ENCODE measurements at regions not wholly inside any gene's neighbourhood (a gene's known extent, or its start where the extent isn't known, plus 50 kb on each side); places are given as distances from the start of the nearest gene placed in this dataset.

DNA sequence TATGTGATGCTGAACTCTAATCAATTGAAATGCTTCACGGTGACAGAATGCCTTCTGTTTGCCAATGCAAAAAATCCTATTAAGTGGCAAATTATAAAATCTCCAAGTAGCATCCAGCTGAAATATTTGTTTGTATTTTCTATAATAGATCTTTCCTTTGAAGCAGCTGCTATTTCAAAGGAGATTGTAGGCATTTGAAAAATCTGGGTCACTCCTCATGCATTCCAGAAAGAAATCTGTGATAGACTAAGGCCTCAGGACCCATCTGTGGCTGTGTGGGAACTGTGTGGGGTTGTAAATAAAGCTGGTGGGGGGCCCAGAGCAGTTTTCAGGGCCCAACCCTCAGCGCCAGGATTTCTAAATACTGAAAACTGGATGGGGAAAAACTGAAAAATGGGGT lies 216.9 kb upstream of the ARG1 start:
- H4K20me1 ChIP-seq (ENCODE audit: insufficient read depth): no peaks in the 10 kb centered on the region
- no peaks in the 10 kb centered on the region for H3K79me2 ChIP-seq (replicated peaks; ENCODE audit: insufficient read depth, low read length)
- no peaks in the 10 kb centered on the region for H3K9me2 ChIP-seq (ENCODE audit: insufficient read depth, low read length)
- H3K27ac ChIP-seq (ENCODE audit: low read length): no peak overlapping the region
- no peaks in the 10 kb centered on the region for H3K9me3 ChIP-seq (ENCODE audit: low read length)
- no peak overlapping the region for H3K4me3 ChIP-seq (ENCODE audit: low read length)
- H2AFZ ChIP-seq (ENCODE audit: low read depth, low read length): no peak overlapping the region
- H3K36me3 ChIP-seq (ENCODE audit: insufficient read depth, low read length): no peaks in the 10 kb centered on the region
- TF ChIP-seq EP300 (conservative IDR thresholded peaks at IDR 0.05; ENCODE audit: poor library complexity, severe bottlenecking) (no peak), TAF1 (IDR thresholded peaks at IDR 0.05; ENCODE audit: low read depth) (no peak), SMC3 (conservative IDR thresholded peaks at IDR 0.05; ENCODE audit: poor library complexity) (no peak)
- H3K4me2 ChIP-seq (ENCODE audit: low read length): no peak overlapping the region
- no peaks in the 10 kb centered on the region for H3K27me3 ChIP-seq (ENCODE audit: insufficient read depth, low read depth, low read length)
- no peaks in the 10 kb centered on the region for H3F3A ChIP-seq (ENCODE audit: insufficient read depth, low read length, poor library complexity, severe bottlenecking)
- H3K9ac ChIP-seq (ENCODE audit: low read length): no peak overlapping the region

DNA sequence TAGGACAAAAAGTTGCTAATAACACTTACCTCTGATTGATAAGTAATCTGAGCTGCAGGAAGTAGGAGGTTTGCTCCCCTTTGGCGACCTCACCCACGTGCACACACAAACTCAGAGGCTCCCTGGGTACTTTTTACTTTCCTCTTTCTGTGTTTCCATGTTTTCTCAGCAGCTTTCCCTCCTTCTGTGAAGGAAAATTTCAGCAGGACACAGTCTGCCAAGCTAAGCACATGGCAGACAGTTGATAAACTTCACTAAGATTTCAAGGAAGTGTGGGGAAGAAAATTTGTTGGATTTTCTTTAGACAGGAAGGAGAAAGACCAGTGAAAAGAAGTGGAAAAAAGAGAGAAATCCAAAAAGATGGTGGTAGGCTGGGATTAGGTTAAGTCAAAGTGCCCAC lies 215.5 kb upstream of the ARG1 start:
- TF ChIP-seq EP300 (conservative IDR thresholded peaks at IDR 0.05; ENCODE audit: poor library complexity, severe bottlenecking): no peak
- H3K9ac ChIP-seq (ENCODE audit: low read length): no peak overlapping the region
- H3K79me2 ChIP-seq (replicated peaks; ENCODE audit: insufficient read depth, low read length): no peaks in the 10 kb centered on the region
- no peak overlapping the region for H2AFZ ChIP-seq (ENCODE audit: low read depth, low read length)
- no peak overlapping the region for H3K4me2 ChIP-seq (ENCODE audit: low read length)
- H3K27me3 ChIP-seq (ENCODE audit: insufficient read depth, low read depth, low read length): no peaks in the 10 kb centered on the region
- H3K36me3 ChIP-seq (ENCODE audit: insufficient read depth, low read length): no peaks in the 10 kb centered on the region
- no peaks in the 10 kb centered on the region for H3K9me2 ChIP-seq (ENCODE audit: insufficient read depth, low read length)
- no peaks in the 10 kb centered on the region for H4K20me1 ChIP-seq (ENCODE audit: insufficient read depth)
- no peaks in the 10 kb centered on the region for H3F3A ChIP-seq (ENCODE audit: insufficient read depth, low read length, poor library complexity, severe bottlenecking)
- H3K27ac ChIP-seq (ENCODE audit: low read length): no peak overlapping the region
- no peaks in the 10 kb centered on the region for H3K9me3 ChIP-seq (ENCODE audit: low read length)
- H3K4me3 ChIP-seq (ENCODE audit: low read length): no peak overlapping the region

DNA sequence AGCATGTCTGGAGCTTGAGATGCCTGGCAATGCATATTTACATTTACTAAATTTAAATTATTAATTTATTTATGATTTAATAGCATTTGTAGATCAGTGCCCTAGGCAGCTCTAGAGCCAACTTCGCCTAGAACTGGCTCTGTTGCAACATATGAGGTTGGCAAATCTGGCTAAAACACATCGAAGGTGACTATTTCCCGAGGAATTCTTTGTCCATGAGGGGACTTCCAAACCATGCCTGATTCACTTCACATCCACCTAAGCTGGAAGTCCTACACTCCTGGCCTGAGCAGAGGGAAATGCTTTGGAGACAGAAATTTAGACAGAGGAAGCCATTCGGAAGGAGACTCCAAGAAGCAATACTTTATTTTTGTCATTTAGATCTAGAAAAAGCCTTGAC lies 211.0 kb upstream of the ARG1 start:
- Histone ChIP-seq H3K9me2 (ENCODE audit: insufficient read depth, low read length) (no peaks in the 10 kb centered on the region), H3K79me2 (replicated peaks; ENCODE audit: insufficient read depth, low read length) (no peaks in the 10 kb centered on the region), H2AFZ (ENCODE audit: low read depth, low read length) (no peak overlapping the region), H3K4me2 (ENCODE audit: low read length) (no peak overlapping the region), H3K9me3 (ENCODE audit: low read length) (no peaks in the 10 kb centered on the region), H3K27ac (ENCODE audit: low read length) (no peak overlapping the region), H4K20me1 (ENCODE audit: insufficient read depth) (no peaks in the 10 kb centered on the region), H3K36me3 (ENCODE audit: insufficient read depth, low read length) (no peaks in the 10 kb centered on the region), H3K9ac (ENCODE audit: low read length) (no peak overlapping the region), H3K4me3 (ENCODE audit: low read length) (no peak overlapping the region), H3F3A (ENCODE audit: insufficient read depth, low read length, poor library complexity, severe bottlenecking) (no peaks in the 10 kb centered on the region), H3K27me3 (ENCODE audit: insufficient read depth, low read depth, low read length) (no peaks in the 10 kb centered on the region)
- TF ChIP-seq RAD21 (conservative IDR thresholded peaks at IDR 0.05) (no peak), EZH2 (IDR thresholded peaks at IDR 0.05; ENCODE audit: borderline replicate concordance, insufficient read depth, low read length, poor library complexity, severe bottlenecking) (no peak), SMC3 (conservative IDR thresholded peaks at IDR 0.05; ENCODE audit: poor library complexity) (no peak), EP300 (conservative IDR thresholded peaks at IDR 0.05; ENCODE audit: poor library complexity, severe bottlenecking) (no peak), MXI1 (conservative IDR thresholded peaks at IDR 0.05; ENCODE audit: poor library complexity, severe bottlenecking) (no peak), POLR2AphosphoS5 (IDR thresholded peaks at IDR 0.05) (no peak), CTCF (IDR thresholded peaks at IDR 0.05; ENCODE audit: poor library complexity, severe bottlenecking) (no peak), TAF1 (IDR thresholded peaks at IDR 0.05; ENCODE audit: low read depth) (no peak)
- TF ChIP-seq, protein P1, sequence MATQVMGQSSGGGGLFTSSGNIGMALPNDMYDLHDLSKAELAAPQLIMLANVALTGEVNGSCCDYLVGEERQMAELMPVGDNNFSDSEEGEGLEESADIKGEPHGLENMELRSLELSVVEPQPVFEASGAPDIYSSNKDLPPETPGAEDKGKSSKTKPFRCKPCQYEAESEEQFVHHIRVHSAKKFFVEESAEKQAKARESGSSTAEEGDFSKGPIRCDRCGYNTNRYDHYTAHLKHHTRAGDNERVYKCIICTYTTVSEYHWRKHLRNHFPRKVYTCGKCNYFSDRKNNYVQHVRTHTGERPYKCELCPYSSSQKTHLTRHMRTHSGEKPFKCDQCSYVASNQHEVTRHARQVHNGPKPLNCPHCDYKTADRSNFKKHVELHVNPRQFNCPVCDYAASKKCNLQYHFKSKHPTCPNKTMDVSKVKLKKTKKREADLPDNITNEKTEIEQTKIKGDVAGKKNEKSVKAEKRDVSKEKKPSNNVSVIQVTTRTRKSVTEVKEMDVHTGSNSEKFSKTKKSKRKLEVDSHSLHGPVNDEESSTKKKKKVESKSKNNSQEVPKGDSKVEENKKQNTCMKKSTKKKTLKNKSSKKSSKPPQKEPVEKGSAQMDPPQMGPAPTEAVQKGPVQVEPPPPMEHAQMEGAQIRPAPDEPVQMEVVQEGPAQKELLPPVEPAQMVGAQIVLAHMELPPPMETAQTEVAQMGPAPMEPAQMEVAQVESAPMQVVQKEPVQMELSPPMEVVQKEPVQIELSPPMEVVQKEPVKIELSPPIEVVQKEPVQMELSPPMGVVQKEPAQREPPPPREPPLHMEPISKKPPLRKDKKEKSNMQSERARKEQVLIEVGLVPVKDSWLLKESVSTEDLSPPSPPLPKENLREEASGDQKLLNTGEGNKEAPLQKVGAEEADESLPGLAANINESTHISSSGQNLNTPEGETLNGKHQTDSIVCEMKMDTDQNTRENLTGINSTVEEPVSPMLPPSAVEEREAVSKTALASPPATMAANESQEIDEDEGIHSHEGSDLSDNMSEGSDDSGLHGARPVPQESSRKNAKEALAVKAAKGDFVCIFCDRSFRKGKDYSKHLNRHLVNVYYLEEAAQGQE (IDR thresholded peaks at IDR 0.05; ENCODE audit: borderline replicate concordance): no peak

Data from neural cell (in vitro differentiated cells).